ENCODE measurements at regions not wholly inside any gene's neighbourhood (a gene's known extent, or its start where the extent isn't known, plus 50 kb on each side); places are given as distances from the start of the nearest gene placed in this dataset.

DNA sequence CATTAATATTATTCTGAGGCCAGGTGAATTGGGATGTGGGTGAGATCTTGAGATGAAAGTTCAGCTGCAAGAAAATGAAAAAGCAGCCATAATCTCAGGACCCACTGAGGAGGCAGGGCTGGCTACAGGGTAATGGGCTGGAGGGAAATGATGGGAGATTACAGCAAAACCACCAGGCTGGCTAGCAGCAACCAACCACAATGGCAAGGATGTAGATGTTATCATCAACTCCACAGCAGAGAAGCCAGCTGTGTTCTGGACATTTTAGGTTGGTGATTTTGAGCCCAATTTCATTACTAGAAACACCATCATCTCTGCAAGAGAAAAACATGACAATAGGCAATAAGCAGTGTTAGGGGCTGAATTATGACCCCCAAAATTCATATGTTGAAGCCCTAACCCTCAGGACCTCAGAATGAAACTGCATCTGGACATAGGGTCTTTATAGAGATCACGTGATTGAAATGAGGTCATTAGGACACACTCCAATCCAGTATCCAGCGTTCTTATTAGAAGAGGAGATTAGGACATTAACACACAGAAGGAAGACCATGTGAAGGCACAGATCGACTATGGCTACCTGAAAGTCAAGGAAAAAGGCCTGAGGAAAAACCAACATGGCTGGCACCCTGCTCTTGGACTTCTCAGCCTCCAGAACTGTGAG is 139.8 kb upstream of the KIT start (continued):
- TF ChIP-seq, protein P1, sequence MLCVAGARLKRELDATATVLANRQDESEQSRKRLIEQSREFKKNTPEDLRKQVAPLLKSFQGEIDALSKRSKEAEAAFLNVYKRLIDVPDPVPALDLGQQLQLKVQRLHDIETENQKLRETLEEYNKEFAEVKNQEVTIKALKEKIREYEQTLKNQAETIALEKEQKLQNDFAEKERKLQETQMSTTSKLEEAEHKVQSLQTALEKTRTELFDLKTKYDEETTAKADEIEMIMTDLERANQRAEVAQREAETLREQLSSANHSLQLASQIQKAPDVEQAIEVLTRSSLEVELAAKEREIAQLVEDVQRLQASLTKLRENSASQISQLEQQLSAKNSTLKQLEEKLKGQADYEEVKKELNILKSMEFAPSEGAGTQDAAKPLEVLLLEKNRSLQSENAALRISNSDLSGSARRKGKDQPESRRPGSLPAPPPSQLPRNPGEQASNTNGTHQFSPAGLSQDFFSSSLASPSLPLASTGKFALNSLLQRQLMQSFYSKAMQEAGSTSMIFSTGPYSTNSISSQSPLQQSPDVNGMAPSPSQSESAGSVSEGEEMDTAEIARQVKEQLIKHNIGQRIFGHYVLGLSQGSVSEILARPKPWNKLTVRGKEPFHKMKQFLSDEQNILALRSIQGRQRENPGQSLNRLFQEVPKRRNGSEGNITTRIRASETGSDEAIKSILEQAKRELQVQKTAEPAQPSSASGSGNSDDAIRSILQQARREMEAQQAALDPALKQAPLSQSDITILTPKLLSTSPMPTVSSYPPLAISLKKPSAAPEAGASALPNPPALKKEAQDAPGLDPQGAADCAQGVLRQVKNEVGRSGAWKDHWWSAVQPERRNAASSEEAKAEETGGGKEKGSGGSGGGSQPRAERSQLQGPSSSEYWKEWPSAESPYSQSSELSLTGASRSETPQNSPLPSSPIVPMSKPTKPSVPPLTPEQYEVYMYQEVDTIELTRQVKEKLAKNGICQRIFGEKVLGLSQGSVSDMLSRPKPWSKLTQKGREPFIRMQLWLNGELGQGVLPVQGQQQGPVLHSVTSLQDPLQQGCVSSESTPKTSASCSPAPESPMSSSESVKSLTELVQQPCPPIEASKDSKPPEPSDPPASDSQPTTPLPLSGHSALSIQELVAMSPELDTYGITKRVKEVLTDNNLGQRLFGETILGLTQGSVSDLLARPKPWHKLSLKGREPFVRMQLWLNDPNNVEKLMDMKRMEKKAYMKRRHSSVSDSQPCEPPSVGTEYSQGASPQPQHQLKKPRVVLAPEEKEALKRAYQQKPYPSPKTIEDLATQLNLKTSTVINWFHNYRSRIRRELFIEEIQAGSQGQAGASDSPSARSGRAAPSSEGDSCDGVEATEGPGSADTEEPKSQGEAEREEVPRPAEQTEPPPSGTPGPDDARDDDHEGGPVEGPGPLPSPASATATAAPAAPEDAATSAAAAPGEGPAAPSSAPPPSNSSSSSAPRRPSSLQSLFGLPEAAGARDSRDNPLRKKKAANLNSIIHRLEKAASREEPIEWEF (IDR thresholded peaks at IDR 0.05; ENCODE audit: insufficient replicate concordance, low read depth, low read length) = no peak
- no peak for TF ChIP-seq TCF12 (IDR thresholded peaks at IDR 0.05; ENCODE audit: low read depth, low read length)
- TF ChIP-seq KLF5 (IDR thresholded peaks at IDR 0.05; ENCODE audit: partially characterized antibody) = no peak

DNA sequence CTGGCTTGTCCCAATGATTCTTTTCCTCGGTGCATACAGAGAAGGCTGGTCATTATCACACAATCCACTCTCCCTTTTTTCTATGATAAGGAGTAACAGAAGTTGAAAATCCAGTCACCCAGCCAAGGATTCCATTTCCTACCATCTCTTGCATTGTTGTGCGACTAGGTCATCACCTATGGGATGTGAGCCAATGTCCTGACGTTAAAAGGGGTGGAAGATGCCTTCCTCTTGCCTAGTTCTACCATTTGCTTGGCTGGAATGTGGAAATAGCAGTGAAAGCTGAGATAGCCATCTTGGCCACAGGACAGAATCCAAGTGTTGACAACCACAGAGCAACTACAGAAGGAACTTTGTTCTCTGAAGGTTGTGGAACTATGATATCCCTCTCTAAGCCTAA is 132.2 kb upstream of the KIT start:
- in situ Hi-C loops (cut with MboI) (no loop called here), intact Hi-C loops (cut with micrococcal nuclease; ENCODE audit: unreplicated experiment) (no loop called here)
- FAIRE-seq (no peak), ATAC-seq (no peak), DNase-seq (ENCODE audit: low read depth, low spot score) (no peak)
- H3K79me2 ChIP-seq (ENCODE audit: control insufficient read depth, insufficient read depth, low read length) = no peaks in the 10 kb centered on the region
- ChIA-PET RAD21 (ENCODE audit: unreplicated experiment) (no interaction called here), CTCF (no interaction called here), POLR2A (no interaction called here), SMC1A (ENCODE audit: uncharacterized antibody, unreplicated experiment) (interaction anchor here (1.4 kb wide), 1 partner anchor 12 kb away, joined by 4 read pairs; no protein-coding TSS in a partner anchor)
- H4K20me1 ChIP-seq (ENCODE audit: control insufficient read depth, insufficient read depth) = no peaks in the 10 kb centered on the region
- H3K4me2 ChIP-seq (ENCODE audit: control insufficient read depth, insufficient read depth) = no peak overlapping the region
- 0% methylated on average over 3 of the region's 3 CpGs for WGBS (ENCODE audit: insufficient coverage, insufficient replicate concordance, low lambda C conversion rate, missing lambda C conversion rate)
- H3K4me3 ChIP-seq = no peak overlapping the region
- H3K27me3 ChIP-seq (replicated peaks in 1 of 2; ENCODE audit: control insufficient read depth in 2 of 2, insufficient read depth in 2 of 2, low read length in 1 of 2) = no peaks in the 10 kb centered on the region
- no peak overlapping the region for H3K9ac ChIP-seq (ENCODE audit: control insufficient read depth, insufficient read depth, low read length)
- H2AFZ ChIP-seq (ENCODE audit: control insufficient read depth, low read depth, low read length) = no peak overlapping the region
- no peak overlapping the region for H3K27ac ChIP-seq (ENCODE audit: control insufficient read depth, insufficient read depth)
- TF ChIP-seq SMC3 (IDR thresholded peaks at IDR 0.05; ENCODE audit: borderline replicate concordance, low read length) (no peak), NFYA (IDR thresholded peaks at IDR 0.05; ENCODE audit: borderline replicate concordance, low read depth, low read length) (no peak), ESRRA (IDR thresholded peaks at IDR 0.05; ENCODE audit: low read length) (no peak), JUND (IDR thresholded peaks at IDR 0.05; ENCODE audit: low read depth, low read length) (no peak), TARDBP (IDR thresholded peaks at IDR 0.05; ENCODE audit: borderline replicate concordance) (no peak)
- no peaks in the 10 kb centered on the region for H3K9me3 ChIP-seq (replicated peaks; ENCODE audit: control insufficient read depth, insufficient read depth, low read length)
- H3K4me1 ChIP-seq (ENCODE audit: control insufficient read depth, insufficient read depth, low read length) = no peaks in the 10 kb centered on the region
- H3K36me3 ChIP-seq (ENCODE audit: control insufficient read depth in 2 of 2, insufficient read depth in 2 of 2, low read length in 1 of 2) = no peaks in the 10 kb centered on the region
- no TSS peak for BruUV-seq (replicated peaks)

All from GM12878 (cell line).